GM10266 (cell line): ENCODE measurements at regions not wholly inside any gene's neighbourhood (a gene's known extent, or its start where the extent isn't known, plus 50 kb on each side); places are given as distances from the start of the nearest gene placed in this dataset.

Source experiments
- DNase-seq: peaks from one replicate; pipeline ENCODE4 v3.0.0; 2012; ENCODE audit errors: extremely low spot score
- TF ChIP-seq, protein P1 (sequence below): IDR thresholded peaks from 2 replicates; pipeline ENCODE4 v1.5.1; 2012; ENCODE audit warnings: mild to moderate bottlenecking, low read depth; ENCODE audit not compliant: control insufficient read depth, insufficient read depth; ENCODE audit errors: missing control alignments

DNA sequence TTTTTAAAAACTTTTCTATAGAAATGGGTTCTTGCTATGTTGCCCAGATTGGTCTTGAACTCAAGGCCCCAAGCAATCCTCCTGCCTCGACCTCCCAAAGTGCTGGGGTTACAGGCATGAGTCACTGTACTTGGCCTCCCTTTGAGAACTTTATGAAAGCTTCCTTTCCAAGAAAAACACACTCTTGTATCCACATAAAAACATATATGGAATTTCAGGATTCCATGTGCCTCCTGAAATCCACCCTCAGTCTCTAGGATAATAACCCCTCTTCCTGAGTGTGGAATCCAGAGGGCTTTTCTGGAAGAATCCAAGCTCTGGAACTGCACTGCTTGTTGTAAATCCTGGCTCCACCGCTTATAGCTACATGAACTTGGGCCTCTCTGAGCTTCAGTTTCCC lies 53.2 kb upstream of the MRTFB start:
- TF ChIP-seq, protein P1, sequence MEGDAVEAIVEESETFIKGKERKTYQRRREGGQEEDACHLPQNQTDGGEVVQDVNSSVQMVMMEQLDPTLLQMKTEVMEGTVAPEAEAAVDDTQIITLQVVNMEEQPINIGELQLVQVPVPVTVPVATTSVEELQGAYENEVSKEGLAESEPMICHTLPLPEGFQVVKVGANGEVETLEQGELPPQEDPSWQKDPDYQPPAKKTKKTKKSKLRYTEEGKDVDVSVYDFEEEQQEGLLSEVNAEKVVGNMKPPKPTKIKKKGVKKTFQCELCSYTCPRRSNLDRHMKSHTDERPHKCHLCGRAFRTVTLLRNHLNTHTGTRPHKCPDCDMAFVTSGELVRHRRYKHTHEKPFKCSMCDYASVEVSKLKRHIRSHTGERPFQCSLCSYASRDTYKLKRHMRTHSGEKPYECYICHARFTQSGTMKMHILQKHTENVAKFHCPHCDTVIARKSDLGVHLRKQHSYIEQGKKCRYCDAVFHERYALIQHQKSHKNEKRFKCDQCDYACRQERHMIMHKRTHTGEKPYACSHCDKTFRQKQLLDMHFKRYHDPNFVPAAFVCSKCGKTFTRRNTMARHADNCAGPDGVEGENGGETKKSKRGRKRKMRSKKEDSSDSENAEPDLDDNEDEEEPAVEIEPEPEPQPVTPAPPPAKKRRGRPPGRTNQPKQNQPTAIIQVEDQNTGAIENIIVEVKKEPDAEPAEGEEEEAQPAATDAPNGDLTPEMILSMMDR: no peak

DNA sequence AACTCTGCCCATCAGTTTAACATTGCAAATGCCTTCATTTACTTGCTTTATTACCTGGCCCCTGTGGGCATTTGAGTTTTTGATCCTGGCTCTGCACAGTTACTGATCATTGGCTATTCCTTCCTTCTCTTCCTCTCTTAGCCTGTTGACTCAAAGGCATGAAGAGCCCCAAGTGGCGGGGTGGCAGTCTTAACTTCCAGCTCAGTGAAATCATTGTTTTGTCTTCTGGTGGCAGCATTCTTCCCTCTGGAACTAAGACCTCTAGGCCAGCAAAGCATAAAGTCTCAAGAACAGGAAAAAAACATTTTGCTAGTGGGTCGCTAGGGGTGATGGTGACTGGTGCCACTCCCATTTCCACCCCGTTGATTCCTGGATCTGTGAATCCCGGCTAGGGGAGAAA lies 52.3 kb upstream of the MRTFB start:
- TF ChIP-seq, protein P1: no peak
- no peak for DNase-seq

More for the DNA sequence above, 53.2 kb upstream of the MRTFB start:
- DNase-seq: no peak

DNA sequence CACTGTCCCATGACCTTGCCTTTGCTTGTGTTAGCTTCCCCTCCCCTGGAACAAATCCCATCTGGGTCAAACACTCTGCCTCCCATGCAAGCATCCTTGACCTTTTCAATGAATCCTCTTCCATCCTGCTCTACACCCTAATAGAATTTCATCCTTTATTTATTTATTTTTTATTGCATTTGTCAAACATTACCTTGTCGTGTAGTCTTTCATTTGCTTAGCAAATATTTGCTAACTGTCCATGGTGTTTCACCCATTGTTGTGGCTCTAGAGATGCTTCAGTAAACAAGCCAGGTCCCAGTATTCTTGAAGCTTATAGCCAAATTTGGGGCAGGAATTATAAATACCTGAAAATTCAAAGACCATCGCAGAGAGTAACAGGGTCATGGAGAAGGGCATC lies 51.0 kb upstream of the MRTFB start:
- no peak for DNase-seq
- TF ChIP-seq, protein P1: no peak
